ENCODE measurements at regions not wholly inside any gene's neighbourhood (a gene's known extent, or its start where the extent isn't known, plus 50 kb on each side); places are given as distances from the start of the nearest gene placed in this dataset.

DNA sequence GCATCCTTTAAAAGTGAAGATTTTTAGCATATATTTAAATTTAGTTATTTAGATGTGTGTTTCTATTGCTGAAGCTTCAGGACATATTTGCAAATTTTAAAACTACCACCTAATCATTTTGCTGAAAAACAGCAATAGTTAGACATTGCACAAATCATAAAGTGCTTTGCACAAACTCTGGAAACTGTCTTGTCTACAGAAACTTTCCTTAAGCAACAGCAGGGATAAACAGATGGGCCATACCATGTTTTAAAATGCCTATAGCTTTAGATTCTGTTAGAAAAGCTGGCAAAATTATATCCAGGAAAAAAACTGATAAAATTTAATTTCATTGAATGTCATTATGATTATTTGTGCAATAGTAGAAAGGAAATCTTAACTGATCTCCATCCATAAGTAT is 1313.9 kb upstream of the ACVR2A start:
- Histone ChIP-seq H3K27ac (no peak overlapping the region), H3K27me3 (no peaks in the 10 kb centered on the region), H3K36me3 (no peaks in the 10 kb centered on the region), H3K9me3 (no peaks in the 10 kb centered on the region), H3K4me3 (no peak overlapping the region), H3K4me1 (no peaks in the 10 kb centered on the region)
- intact Hi-C loops (cut with DNase I; ENCODE audit: low total_unique reads), result no loop called here
- DNase-seq, result no peak
- TF ChIP-seq POLR2A (IDR thresholded peaks at IDR 0.05), result no peak
- TF ChIP-seq, protein P1, sequence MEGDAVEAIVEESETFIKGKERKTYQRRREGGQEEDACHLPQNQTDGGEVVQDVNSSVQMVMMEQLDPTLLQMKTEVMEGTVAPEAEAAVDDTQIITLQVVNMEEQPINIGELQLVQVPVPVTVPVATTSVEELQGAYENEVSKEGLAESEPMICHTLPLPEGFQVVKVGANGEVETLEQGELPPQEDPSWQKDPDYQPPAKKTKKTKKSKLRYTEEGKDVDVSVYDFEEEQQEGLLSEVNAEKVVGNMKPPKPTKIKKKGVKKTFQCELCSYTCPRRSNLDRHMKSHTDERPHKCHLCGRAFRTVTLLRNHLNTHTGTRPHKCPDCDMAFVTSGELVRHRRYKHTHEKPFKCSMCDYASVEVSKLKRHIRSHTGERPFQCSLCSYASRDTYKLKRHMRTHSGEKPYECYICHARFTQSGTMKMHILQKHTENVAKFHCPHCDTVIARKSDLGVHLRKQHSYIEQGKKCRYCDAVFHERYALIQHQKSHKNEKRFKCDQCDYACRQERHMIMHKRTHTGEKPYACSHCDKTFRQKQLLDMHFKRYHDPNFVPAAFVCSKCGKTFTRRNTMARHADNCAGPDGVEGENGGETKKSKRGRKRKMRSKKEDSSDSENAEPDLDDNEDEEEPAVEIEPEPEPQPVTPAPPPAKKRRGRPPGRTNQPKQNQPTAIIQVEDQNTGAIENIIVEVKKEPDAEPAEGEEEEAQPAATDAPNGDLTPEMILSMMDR (IDR thresholded peaks at IDR 0.05), result no peak

DNA sequence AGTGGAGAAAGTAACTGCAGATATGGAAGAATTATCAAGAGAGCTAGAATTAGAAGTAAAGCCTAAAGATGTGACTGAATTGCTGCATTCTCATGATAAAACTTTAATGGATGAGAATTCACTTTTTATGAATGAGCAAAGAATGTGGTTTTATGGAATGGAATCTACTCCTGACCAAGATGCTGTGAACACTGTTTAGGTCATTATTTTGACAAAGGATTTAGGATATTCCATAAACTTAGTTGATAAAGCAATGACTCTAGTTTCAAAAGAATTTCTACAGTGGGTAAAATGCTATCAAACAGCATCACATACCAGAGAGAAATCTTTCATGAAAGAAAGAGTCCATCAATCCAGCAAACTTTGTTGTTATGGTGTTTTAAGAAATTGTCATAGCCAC is 1317.7 kb upstream of the ACVR2A start:
- intact Hi-C loops (cut with DNase I; ENCODE audit: low total_unique reads), result no loop called here
- Histone ChIP-seq H3K9me3 (no peaks in the 10 kb centered on the region), H3K4me1 (no peaks in the 10 kb centered on the region), H3K4me3 (no peak overlapping the region), H3K27ac (no peak overlapping the region), H3K36me3 (no peaks in the 10 kb centered on the region), H3K27me3 (no peaks in the 10 kb centered on the region)
- TF ChIP-seq, protein P1 (IDR thresholded peaks at IDR 0.05), result no peak
- TF ChIP-seq POLR2A (IDR thresholded peaks at IDR 0.05), result no peak
- DNase-seq, result no peak

DNA sequence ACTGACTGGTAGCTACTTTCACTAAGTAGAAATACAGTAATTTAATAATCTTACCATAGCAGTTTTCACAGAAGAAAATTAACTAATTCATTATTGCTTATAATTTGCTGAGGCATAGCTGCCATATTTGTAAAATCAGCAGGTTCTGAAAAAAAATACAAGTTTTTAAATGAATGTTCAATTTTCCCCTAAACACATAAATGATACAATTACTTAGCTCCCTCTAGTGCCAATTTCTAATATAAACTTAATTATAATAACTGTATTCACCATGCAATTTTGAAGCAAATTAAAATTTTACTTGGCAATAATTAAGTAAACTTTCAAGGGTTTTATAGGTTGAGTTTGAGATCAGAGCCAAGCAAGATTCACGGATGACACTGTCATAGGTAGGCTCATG is 1321.6 kb upstream of the ACVR2A start:
- Histone ChIP-seq H3K4me1 (no peaks in the 10 kb centered on the region), H3K4me3 (no peak overlapping the region), H3K27me3 (no peaks in the 10 kb centered on the region), H3K36me3 (no peaks in the 10 kb centered on the region), H3K27ac (no peak overlapping the region), H3K9me3 (no peaks in the 10 kb centered on the region)
- DNase-seq, result no peak
- TF ChIP-seq, protein P1 (IDR thresholded peaks at IDR 0.05), result no peak
- no peak for TF ChIP-seq POLR2A (IDR thresholded peaks at IDR 0.05)
- intact Hi-C loops (cut with DNase I; ENCODE audit: low total_unique reads), result no loop called here

DNA sequence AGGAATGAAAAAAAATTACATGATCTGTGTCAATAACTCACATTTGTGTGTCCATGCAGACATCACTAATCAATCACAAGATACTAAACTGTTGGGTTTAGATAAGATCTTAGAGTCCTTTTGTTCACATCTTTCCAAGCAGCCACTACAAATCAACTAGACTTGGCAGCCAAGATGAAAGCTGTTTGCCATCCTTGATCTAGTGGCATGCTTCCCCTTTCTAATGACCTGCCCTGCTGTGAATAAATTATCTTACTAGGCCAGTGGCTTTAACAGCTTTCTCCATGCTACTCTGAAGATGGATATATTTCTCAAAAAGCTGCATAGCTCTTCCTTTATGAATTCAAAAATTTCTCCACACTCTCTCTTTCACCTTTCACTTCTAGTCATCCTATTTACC is 1338.0 kb upstream of the ACVR2A start:
- intact Hi-C loops (cut with DNase I; ENCODE audit: low total_unique reads), result no loop called here
- Histone ChIP-seq H3K9me3 (no peaks in the 10 kb centered on the region), H3K4me3 (no peak overlapping the region), H3K36me3 (no peaks in the 10 kb centered on the region), H3K4me1 (no peaks in the 10 kb centered on the region), H3K27me3 (no peaks in the 10 kb centered on the region), H3K27ac (no peak overlapping the region)
- no peak for TF ChIP-seq POLR2A (IDR thresholded peaks at IDR 0.05)
- TF ChIP-seq, protein P1 (IDR thresholded peaks at IDR 0.05), result no peak
- DNase-seq, result no peak

DNA sequence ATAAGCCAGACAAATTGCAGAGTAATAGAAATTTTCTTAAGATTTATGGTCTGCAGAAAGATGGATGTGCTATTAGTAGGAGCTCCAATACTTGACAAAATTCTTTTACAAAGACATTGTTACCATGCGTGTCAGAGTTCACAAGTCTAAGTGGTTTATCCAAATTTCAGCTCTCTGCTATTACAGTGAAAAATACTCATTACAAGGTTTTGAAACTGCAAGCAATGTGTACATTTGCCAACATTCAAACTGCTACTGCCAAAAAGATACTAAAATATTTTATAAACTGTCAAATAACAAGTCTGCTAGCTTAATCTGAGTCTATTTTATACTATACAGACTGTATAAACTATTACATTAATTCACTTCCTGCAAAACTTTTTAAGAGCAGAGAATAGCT is 1341.5 kb upstream of the ACVR2A start:
- H3K9me3 ChIP-seq, result no peaks in the 10 kb centered on the region
- DNase-seq, result no peak
- intact Hi-C loops (cut with DNase I; ENCODE audit: low total_unique reads), result no loop called here
- no peaks in the 10 kb centered on the region for H3K4me1 ChIP-seq
- no peak for TF ChIP-seq POLR2A (IDR thresholded peaks at IDR 0.05)
- TF ChIP-seq, protein P1 (IDR thresholded peaks at IDR 0.05), result no peak
- no peak overlapping the region for H3K27ac ChIP-seq
- no peaks in the 10 kb centered on the region for H3K36me3 ChIP-seq
- H3K27me3 ChIP-seq, result no peaks in the 10 kb centered on the region
- H3K4me3 ChIP-seq, result no peak overlapping the region

All from uterus (tissue), 3 donors.